HFFc6 (cell line): ENCODE measurements at regions not wholly inside any gene's neighbourhood (a gene's known extent, or its start where the extent isn't known, plus 50 kb on each side); places are given as distances from the start of the nearest gene placed in this dataset.
"Not testable (repeated sequence)": the region's sequence is repeated elsewhere in the genome, so short reads cannot be mapped to it uniquely, and the experiment has no call there.

Source experiments
- DNase-seq: peaks from one replicate; pipeline ENCODE4 v3.0.0-alpha.2; 2018
- H3K27ac Mint-ChIP-seq: 2 replicates; pipeline ENCODE4 v1.8.0; 2020; ENCODE audit warnings: mild to moderate bottlenecking, mixed read lengths
- H3K27me3 Mint-ChIP-seq: 2 replicates; pipeline ENCODE4 v1.8.0; 2021; ENCODE audit warnings: mild to moderate bottlenecking, moderate library complexity, mixed read lengths; ENCODE audit not compliant: insufficient read depth
- H3K36me3 Mint-ChIP-seq: 2 replicates; pipeline ENCODE4 v1.8.0; 2021; ENCODE audit warnings: low read depth, mixed read lengths
- H3K4me1 Mint-ChIP-seq: 2 replicates; pipeline ENCODE4 v1.8.0; 2020; ENCODE audit warnings: low read depth, mixed read lengths
- H3K4me3 Mint-ChIP-seq: 2 replicates; pipeline ENCODE4 v1.8.0; 2020; ENCODE audit warnings: mild to moderate bottlenecking, moderate library complexity, mixed read lengths
- H3K9me3 Mint-ChIP-seq: 2 replicates; pipeline ENCODE4 v1.8.0; 2020; ENCODE audit warnings: mild to moderate bottlenecking, mixed read lengths
- CTCF ChIP-seq: fragments of 200-600 bp; sonication (generic); IDR thresholded peaks from 2 replicates; pipeline ENCODE4 v1.5.0; 2021; ENCODE audit warnings: antibody characterized with exemption, mild to moderate bottlenecking

GRCh38 chr1:166738140-166738539 is 101.1 kb upstream of the POGK start:
- Mint-ChIP-seq H3K27me3 (no peaks in the 10 kb centered on the region; the same call in 1 of the 2 replicates), H3K4me3 (no peak overlapping the region), H3K4me1 (no peaks in the 10 kb centered on the region), H3K27ac (no peak overlapping the region), H3K9me3 (peaks cover 13% of the 10 kb centered on the region), H3K36me3 (no peaks in the 10 kb centered on the region)
- DNase-seq, result no peak
- no peak for TF ChIP-seq CTCF

GRCh38 chr1:166738873-166739272 is 100.4 kb upstream of the POGK start:
- DNase-seq, result no peak
- peaks cover 9% of the 10 kb centered on the region for H3K9me3 Mint-ChIP-seq
- no peak for TF ChIP-seq CTCF
- no peaks in the 10 kb centered on the region for H3K36me3 Mint-ChIP-seq
- H3K4me3 Mint-ChIP-seq, result no peak overlapping the region
- no peak overlapping the region for H3K27ac Mint-ChIP-seq
- no peaks in the 10 kb centered on the region for H3K4me1 Mint-ChIP-seq
- peaks cover 2% of the 10 kb centered on the region for H3K27me3 Mint-ChIP-seq

- DNase-seq, result no peak
- Mint-ChIP-seq H3K27me3 (peaks cover 2% of the 10 kb centered on the region), H3K4me3 (no peak overlapping the region), H3K4me1 (no peaks in the 10 kb centered on the region), H3K36me3 (no peaks in the 10 kb centered on the region), H3K27ac (no peak overlapping the region), H3K9me3 (peaks cover 20% of the 10 kb centered on the region)
- TF ChIP-seq CTCF, result no peak
Observed at GRCh38 chr1:166740668-166741276, 98.5 kb upstream of the POGK start.

GRCh38 chr1:166763318-166763717 is 76.0 kb upstream of the POGK start:
- Mint-ChIP-seq H3K36me3 (no peaks in the 10 kb centered on the region), H3K27ac (no peak overlapping the region), H3K4me3 (no peak overlapping the region)

GRCh38 chr1:166766942-166767341 is 72.3 kb upstream of the POGK start:
- H3K27ac Mint-ChIP-seq, result no peak overlapping the region
- no peak for DNase-seq
- H3K9me3 Mint-ChIP-seq, result peaks cover 19% of the 10 kb centered on the region
- no peak for TF ChIP-seq CTCF
- H3K4me1 Mint-ChIP-seq, result no peaks in the 10 kb centered on the region
- H3K27me3 Mint-ChIP-seq, result no peaks in the 10 kb centered on the region
- no peak overlapping the region for H3K4me3 Mint-ChIP-seq
- no peaks in the 10 kb centered on the region for H3K36me3 Mint-ChIP-seq

More at GRCh38 chr1:166763318-166763717, 76.0 kb upstream of the POGK start:
- H3K9me3 Mint-ChIP-seq, result no peaks in the 10 kb centered on the region; the same call in 1 of the 2 replicates
- no peaks in the 10 kb centered on the region for H3K4me1 Mint-ChIP-seq
- no peaks in the 10 kb centered on the region for H3K27me3 Mint-ChIP-seq
- no peak for DNase-seq
- no peak for TF ChIP-seq CTCF

- H3K27ac Mint-ChIP-seq, DNase-seq, H3K4me1 Mint-ChIP-seq, H3K4me3 Mint-ChIP-seq, H3K36me3 Mint-ChIP-seq, H3K27me3 Mint-ChIP-seq: not testable (repeated sequence)
- peaks cover 25% of the 10 kb centered on the region for H3K9me3 Mint-ChIP-seq
Observed at GRCh38 chr1:166784646-166785045, 54.6 kb upstream of the POGK start.
